ENCODE measurements at regions not wholly inside any gene's neighbourhood (a gene's known extent, or its start where the extent isn't known, plus 50 kb on each side); places are given as distances from the start of the nearest gene placed in this dataset.

- H3K27ac ChIP-seq (ENCODE audit: low read length), result no peak overlapping the region
- H3K4me2 ChIP-seq (ENCODE audit: low read depth, low read length), result no peak overlapping the region
- no peaks in the 10 kb centered on the region for H3K9me2 ChIP-seq (replicated peaks; ENCODE audit: insufficient read depth, low read length)
- TF ChIP-seq EZH2 (optimal IDR thresholded peaks at IDR 0.05; ENCODE audit: low read depth, low read length) (no peak), CTCF (IDR thresholded peaks at IDR 0.05; ENCODE audit: low read length) (no peak)
- no peak overlapping the region for H3K4me3 ChIP-seq (ENCODE audit: low read length)
- no peak overlapping the region for H2AFZ ChIP-seq (ENCODE audit: low read length)
- H4K20me1 ChIP-seq (ENCODE audit: insufficient read depth, low read length), result no peaks in the 10 kb centered on the region
- H3K27me3 ChIP-seq (replicated peaks; ENCODE audit: insufficient read depth, low read length), result no peaks in the 10 kb centered on the region
- no peaks in the 10 kb centered on the region; the same call in 1 of the 2 replicates for H3K9me3 ChIP-seq (replicated peaks; ENCODE audit: insufficient read depth, low read length)
- no peaks in the 10 kb centered on the region for H3K4me1 ChIP-seq (ENCODE audit: low read length)
- no peak for DNase-seq
- no peak overlapping the region for H3K9ac ChIP-seq (ENCODE audit: low read length)
- H3K79me2 ChIP-seq (ENCODE audit: low read length), result no peaks in the 10 kb centered on the region
- no peaks in the 10 kb centered on the region for H3F3A ChIP-seq (ENCODE audit: insufficient read depth, low read length)
- no peaks in the 10 kb centered on the region for H3K36me3 ChIP-seq (replicated peaks; ENCODE audit: insufficient read depth, low read length)
Measured at GRCh38 chr5:2591777-2592453, 159.6 kb downstream of the IRX2 start.

- Histone ChIP-seq H3K9ac (ENCODE audit: low read length) (no peak overlapping the region), H3K4me1 (ENCODE audit: low read length) (no peaks in the 10 kb centered on the region), H3K9me3 (replicated peaks; ENCODE audit: insufficient read depth, low read length) (no peaks in the 10 kb centered on the region; the same call in 1 of the 2 replicates), H3K4me2 (ENCODE audit: low read depth, low read length) (no peak overlapping the region), H3K79me2 (ENCODE audit: low read length) (no peaks in the 10 kb centered on the region), H3F3A (ENCODE audit: insufficient read depth, low read length) (no peaks in the 10 kb centered on the region), H2AFZ (ENCODE audit: low read length) (no peak overlapping the region), H3K36me3 (replicated peaks; ENCODE audit: insufficient read depth, low read length) (no peaks in the 10 kb centered on the region), H3K9me2 (replicated peaks; ENCODE audit: insufficient read depth, low read length) (no peaks in the 10 kb centered on the region), H3K4me3 (ENCODE audit: low read length) (no peak overlapping the region), H3K27me3 (replicated peaks; ENCODE audit: insufficient read depth, low read length) (no peaks in the 10 kb centered on the region), H3K27ac (ENCODE audit: low read length) (no peak overlapping the region), H4K20me1 (ENCODE audit: insufficient read depth, low read length) (no peaks in the 10 kb centered on the region)
- TF ChIP-seq CTCF (IDR thresholded peaks at IDR 0.05; ENCODE audit: low read length), result no peak
- no peak for TF ChIP-seq EZH2phosphoT487 (IDR thresholded peaks at IDR 0.05; ENCODE audit: low read length)
- TF ChIP-seq EZH2 (optimal IDR thresholded peaks at IDR 0.05; ENCODE audit: low read depth, low read length), result no peak
- no peak for DNase-seq
Measured at GRCh38 chr5:2588850-2589501, 162.5 kb downstream of the IRX2 start.

- Histone ChIP-seq H2AFZ (ENCODE audit: low read length) (no peak overlapping the region), H3K4me2 (ENCODE audit: low read depth, low read length) (no peak overlapping the region), H3K9me2 (replicated peaks; ENCODE audit: insufficient read depth, low read length) (no peaks in the 10 kb centered on the region), H3K27ac (ENCODE audit: low read length) (no peak overlapping the region), H3K9me3 (replicated peaks; ENCODE audit: insufficient read depth, low read length) (no peaks in the 10 kb centered on the region; the same call in 1 of the 2 replicates), H4K20me1 (ENCODE audit: insufficient read depth, low read length) (no peaks in the 10 kb centered on the region), H3K27me3 (replicated peaks; ENCODE audit: insufficient read depth, low read length) (no peaks in the 10 kb centered on the region), H3K36me3 (replicated peaks; ENCODE audit: insufficient read depth, low read length) (no peaks in the 10 kb centered on the region), H3K79me2 (ENCODE audit: low read length) (no peaks in the 10 kb centered on the region), H3K4me3 (ENCODE audit: low read length) (no peak overlapping the region), H3K9ac (ENCODE audit: low read length) (no peak overlapping the region), H3K4me1 (ENCODE audit: low read length) (no peaks in the 10 kb centered on the region), H3F3A (ENCODE audit: insufficient read depth, low read length) (no peaks in the 10 kb centered on the region)
- no peak for DNase-seq
- TF ChIP-seq EZH2 (optimal IDR thresholded peaks at IDR 0.05; ENCODE audit: low read depth, low read length) (no peak), EZH2phosphoT487 (IDR thresholded peaks at IDR 0.05; ENCODE audit: low read length) (no peak), CTCF (IDR thresholded peaks at IDR 0.05; ENCODE audit: low read length) (no peak)
Measured at GRCh38 chr5:2587189-2588031, 164.1 kb downstream of the IRX2 start.
